Fibroblast of pulmonary artery (primary cell): ENCODE measurements at regions not wholly inside any gene's neighbourhood (a gene's known extent, or its start where the extent isn't known, plus 50 kb on each side); places are given as distances from the start of the nearest gene placed in this dataset.
"Not testable (repeated sequence)": the region's sequence is repeated elsewhere in the genome, so short reads cannot be mapped to it uniquely, and the experiment has no call there.

Experiments
- DNase-seq: peaks from one replicate; pipeline ENCODE4 v3.0.0-alpha.2; 2010; ENCODE audit warnings: low read depth
- H3K4me3 ChIP-seq: replicated peaks from 2 replicates; pipeline ENCODE4 v1.5.1; 2011; ENCODE audit warnings: low read depth, mild to moderate bottlenecking, control low read depth, low read length, moderate library complexity
- CTCF ChIP-seq: IDR thresholded peaks from 2 replicates; pipeline ENCODE4 v1.5.1; 2011; ENCODE audit warnings: mild to moderate bottlenecking, control low read depth, low read length, inconsistent platforms; ENCODE audit errors: missing control alignments

- H3K4me3 ChIP-seq = no peak overlapping the region
- no peak for TF ChIP-seq CTCF
These were observed 86.1 kb upstream of the MYLIP start for GRCh38 chr6:16042751-16043150.

GRCh38 chr6:16041327-16041726, 87.6 kb upstream of the MYLIP start:
- no peak for DNase-seq
- no peak for TF ChIP-seq CTCF
- no peak overlapping the region for H3K4me3 ChIP-seq

More at GRCh38 chr6:16042751-16043150, 86.1 kb upstream of the MYLIP start:
- no peak for DNase-seq

- DNase-seq = no peak
- H3K4me3 ChIP-seq = no peak overlapping the region
- no peak for TF ChIP-seq CTCF
These were observed 88.3 kb upstream of the MYLIP start for GRCh38 chr6:16040628-16040974.

- not testable (repeated sequence) for H3K4me3 ChIP-seq, DNase-seq
These were observed 88.8 kb upstream of the MYLIP start for GRCh38 chr6:16039892-16040627.

- TF ChIP-seq CTCF = no peak
- H3K4me3 ChIP-seq = no peak overlapping the region
- DNase-seq = no peak
These were observed 89.9 kb upstream of the MYLIP start for GRCh38 chr6:16038938-16039337.

- no peak for TF ChIP-seq CTCF
- DNase-seq = no peak
- no peak overlapping the region for H3K4me3 ChIP-seq
These were observed 93.3 kb upstream of the MYLIP start for GRCh38 chr6:16035488-16036080.

GRCh38 chr6:16033214-16033613, 95.7 kb upstream of the MYLIP start:
- DNase-seq = no peak
- TF ChIP-seq CTCF = no peak
- no peak overlapping the region for H3K4me3 ChIP-seq
